Testis (tissue), 2 donors: ENCODE measurements at regions not wholly inside any gene's neighbourhood (a gene's known extent, or its start where the extent isn't known, plus 50 kb on each side); places are given as distances from the start of the nearest gene placed in this dataset.

Source experiments
- DNase-seq: peaks from one replicate; pipeline ENCODE4 v3.0.0-alpha.2; 2019
- H3K27ac ChIP-seq, 2 donors: fragments of 200-600 bp; sonication (generic); one replicate each; pipeline ENCODE4 v1.5.1; 2019
- H3K27me3 ChIP-seq: fragments of 200-600 bp; sonication (generic); one replicate; pipeline ENCODE4 v1.5.1; 2019
- H3K36me3 ChIP-seq: fragments of 200-600 bp; sonication (generic); one replicate; pipeline ENCODE4 v1.5.1; 2017; ENCODE audit warnings: low read depth; ENCODE audit errors: missing control alignments
- H3K4me1 ChIP-seq: fragments of 200-600 bp; sonication (generic); one replicate; pipeline ENCODE4 v1.5.1; 2019
- H3K4me3 ChIP-seq, 2 donors: fragments of 200-600 bp; sonication (generic); one replicate each; pipeline ENCODE4 v1.5.1; 2017 to 2019
- H3K9me3 ChIP-seq: fragments of 200-600 bp; sonication (generic); one replicate; pipeline ENCODE4 v1.5.1; 2017
- POLR2A ChIP-seq: fragments of 450-650 bp; IDR thresholded peaks from one replicate; pipeline ENCODE4 v1.6.1; 2017; ENCODE audit warnings: antibody characterized with exemption, mild to moderate bottlenecking, moderate library complexity
- WGBS, 2 donors: methylation state at CpG; one replicate each; pipeline ENCODE4 v1.1.5; 2018; 5-methylcytosine and 5-hydroxymethylcytosine counted together
- intact Hi-C: fragments of 100-400 bp; cut with DNase I; formaldehyde crosslinking; loops from one replicate; pipeline ENCODE4 v1.15.1; 2023; ENCODE audit warnings: low total_unique reads
- TF ChIP-seq, protein P1 (sequence below), 3 experiments: fragments of 450-650 bp in 2 of 3; fragments of 200-600 bp in 1 of 3; sonication (generic) in 1 of 3; IDR thresholded peaks; one replicate each; pipeline ENCODE4 v1.5.1; 2016 to 2019; ENCODE audit warnings: antibody characterized with exemption in 3 of 3, mild to moderate bottlenecking in 2 of 3, moderate library complexity in 1 of 3

DNA sequence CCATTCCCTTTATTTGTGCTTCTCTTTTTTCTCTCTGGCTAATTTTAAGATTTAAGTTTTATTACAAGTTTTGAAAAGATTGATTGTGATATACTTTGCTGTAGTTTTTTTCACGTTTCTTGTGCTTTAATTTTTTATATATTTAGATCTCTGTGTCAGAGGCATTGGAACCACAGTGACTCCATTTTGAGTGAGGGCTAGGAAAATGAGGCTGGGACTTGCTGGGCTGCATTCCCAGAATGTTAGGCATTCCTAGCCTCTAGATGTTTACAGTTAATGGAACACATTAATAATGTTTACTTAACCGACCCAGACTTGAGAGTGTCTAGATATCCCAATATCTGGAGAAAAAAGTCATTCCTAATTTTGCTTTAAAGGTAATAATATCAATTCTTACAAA lies 939.4 kb downstream of the BRINP3 start:
- Histone ChIP-seq H3K4me3 (no peak overlapping the region), H3K36me3 (no peaks in the 10 kb centered on the region), H3K27ac (no peak overlapping the region), H3K27me3 (no peaks in the 10 kb centered on the region), H3K9me3 (no peaks in the 10 kb centered on the region), H3K4me1 (no peaks in the 10 kb centered on the region)
- 80 to 85% methylated on average over 2 of the region's 2 CpGs for WGBS, 2 donors
- no peak for DNase-seq
- intact Hi-C loops, result no loop called here
- TF ChIP-seq, protein P1, sequence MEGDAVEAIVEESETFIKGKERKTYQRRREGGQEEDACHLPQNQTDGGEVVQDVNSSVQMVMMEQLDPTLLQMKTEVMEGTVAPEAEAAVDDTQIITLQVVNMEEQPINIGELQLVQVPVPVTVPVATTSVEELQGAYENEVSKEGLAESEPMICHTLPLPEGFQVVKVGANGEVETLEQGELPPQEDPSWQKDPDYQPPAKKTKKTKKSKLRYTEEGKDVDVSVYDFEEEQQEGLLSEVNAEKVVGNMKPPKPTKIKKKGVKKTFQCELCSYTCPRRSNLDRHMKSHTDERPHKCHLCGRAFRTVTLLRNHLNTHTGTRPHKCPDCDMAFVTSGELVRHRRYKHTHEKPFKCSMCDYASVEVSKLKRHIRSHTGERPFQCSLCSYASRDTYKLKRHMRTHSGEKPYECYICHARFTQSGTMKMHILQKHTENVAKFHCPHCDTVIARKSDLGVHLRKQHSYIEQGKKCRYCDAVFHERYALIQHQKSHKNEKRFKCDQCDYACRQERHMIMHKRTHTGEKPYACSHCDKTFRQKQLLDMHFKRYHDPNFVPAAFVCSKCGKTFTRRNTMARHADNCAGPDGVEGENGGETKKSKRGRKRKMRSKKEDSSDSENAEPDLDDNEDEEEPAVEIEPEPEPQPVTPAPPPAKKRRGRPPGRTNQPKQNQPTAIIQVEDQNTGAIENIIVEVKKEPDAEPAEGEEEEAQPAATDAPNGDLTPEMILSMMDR (IDR thresholded peaks at IDR 0.05), result no peak
- no peak for TF ChIP-seq POLR2A

DNA sequence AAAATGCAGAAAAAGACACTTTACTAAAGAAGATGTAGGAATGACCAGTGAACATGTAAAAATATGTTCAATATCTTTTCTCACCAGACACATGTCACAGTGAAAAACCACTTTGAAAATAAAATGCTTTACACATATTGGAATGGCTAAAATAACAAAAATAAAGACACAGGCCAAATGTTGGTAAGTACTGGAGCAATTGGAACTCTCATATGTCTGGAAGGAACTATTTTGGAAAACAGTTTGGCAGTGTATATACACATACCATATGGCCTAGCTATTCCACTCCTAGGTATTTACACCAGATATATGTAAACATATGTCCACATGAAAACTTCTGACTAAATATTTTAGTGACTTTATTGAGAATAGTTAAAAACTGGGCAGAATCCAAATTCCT lies 927.2 kb downstream of the BRINP3 start:
- TF ChIP-seq POLR2A, result no peak
- TF ChIP-seq, protein P1 (IDR thresholded peaks at IDR 0.05), result no peak
- H3K36me3 ChIP-seq, result no peaks in the 10 kb centered on the region
- no peaks in the 10 kb centered on the region for H3K9me3 ChIP-seq
- H3K4me1 ChIP-seq, result no peaks in the 10 kb centered on the region
- H3K4me3 ChIP-seq, result no peak overlapping the region
- H3K27me3 ChIP-seq, result no peaks in the 10 kb centered on the region
- intact Hi-C loops, result no loop called here
- no peak overlapping the region for H3K27ac ChIP-seq
- DNase-seq, result no peak

GRCh38 chr1:189563784-189564183 lies 913.9 kb downstream of the BRINP3 start:
- no peak overlapping the region for H3K4me3 ChIP-seq
- H3K27me3 ChIP-seq, result no peaks in the 10 kb centered on the region
- 87 to 89% methylated on average over 4 of the region's 4 CpGs for WGBS, 2 donors
- H3K9me3 ChIP-seq, result no peaks in the 10 kb centered on the region
- no peaks in the 10 kb centered on the region for H3K4me1 ChIP-seq
- H3K36me3 ChIP-seq, result no peaks in the 10 kb centered on the region
- intact Hi-C loops, result no loop called here
- H3K27ac ChIP-seq, result no peak overlapping the region
- no peak for TF ChIP-seq POLR2A
- TF ChIP-seq, protein P1 (IDR thresholded peaks at IDR 0.05), result no peak
- no peak for DNase-seq

- H3K36me3 ChIP-seq, result no peaks in the 10 kb centered on the region
- no peak for TF ChIP-seq POLR2A
- TF ChIP-seq, protein P1 (IDR thresholded peaks at IDR 0.05), result no peak
- DNase-seq, result no peak
Observed at GRCh38 chr1:189567890-189568289, 909.8 kb downstream of the BRINP3 start.

DNA sequence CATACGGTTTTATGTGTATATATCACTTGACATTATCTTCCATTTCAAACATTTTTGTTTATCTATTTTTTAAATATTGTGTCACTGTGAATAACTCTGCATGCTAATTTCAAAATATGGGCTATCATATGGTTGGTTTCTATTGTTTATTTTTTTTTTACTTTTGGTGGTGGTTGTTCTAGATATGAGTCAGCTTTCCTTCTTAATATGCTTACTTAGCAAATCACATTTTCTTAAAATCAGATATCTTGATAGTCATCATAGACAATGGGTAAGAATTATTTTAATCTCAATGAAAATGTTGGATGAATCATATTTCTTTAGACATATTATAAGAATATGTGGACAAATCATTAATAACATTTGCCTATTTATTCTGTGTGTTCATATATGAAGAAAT lies 881.5 kb downstream of the BRINP3 start:
- Histone ChIP-seq H3K36me3 (no peaks in the 10 kb centered on the region), H3K9me3 (no peaks in the 10 kb centered on the region), H3K27me3 (no peaks in the 10 kb centered on the region), H3K4me3 (no peak overlapping the region), H3K4me1 (no peaks in the 10 kb centered on the region), H3K27ac (no peak overlapping the region)
- no peak for DNase-seq
- TF ChIP-seq POLR2A, result no peak
- TF ChIP-seq, protein P1 (IDR thresholded peaks at IDR 0.05), result no peak
- intact Hi-C loops, result no loop called here
- WGBS, 2 donors, result 78 to 89% methylated on average over 1 of the region's 1 CpG

More at GRCh38 chr1:189567890-189568289, 909.8 kb downstream of the BRINP3 start:
- WGBS, 2 donors, result 26 to 31% methylated on average over 1 of the region's 1 CpG
- no peaks in the 10 kb centered on the region for H3K9me3 ChIP-seq
- no peak overlapping the region for H3K4me3 ChIP-seq
- H3K4me1 ChIP-seq, result no peaks in the 10 kb centered on the region
- H3K27me3 ChIP-seq, result no peaks in the 10 kb centered on the region
- H3K27ac ChIP-seq, result no peak overlapping the region
- intact Hi-C loops, result no loop called here
